Osteoblast (primary cell): ENCODE measurements at regions not wholly inside any gene's neighbourhood (a gene's known extent, or its start where the extent isn't known, plus 50 kb on each side); places are given as distances from the start of the nearest gene placed in this dataset.

Source experiments
- DNase-seq: peaks from one replicate; pipeline ENCODE4 v3.0.0; 2011; ENCODE audit warnings: low spot score, mixed read lengths; ENCODE audit not compliant: insufficient read length; ENCODE audit errors: missing footprints
- H2AFZ ChIP-seq: 2 replicates; pipeline ENCODE4 v1.6.0; 2011; ENCODE audit warnings: mild to moderate bottlenecking, low read length
- H3K27ac ChIP-seq: 2 replicates; pipeline ENCODE4 v1.5.1; 2011; ENCODE audit warnings: mild to moderate bottlenecking, low read depth, low read length, moderate library complexity
- H3K27me3 ChIP-seq: 2 replicates; pipeline ENCODE4 v1.6.0; 2012; ENCODE audit warnings: mild to moderate bottlenecking, control low read depth, inconsistent platforms, low read length, moderate library complexity; ENCODE audit not compliant: insufficient read depth
- H3K36me3 ChIP-seq: 2 replicates; pipeline ENCODE4 v1.5.1; 2011; ENCODE audit warnings: mild to moderate bottlenecking, low read length, control low read depth, moderate library complexity; ENCODE audit not compliant: insufficient read depth
- H3K4me1 ChIP-seq: 2 replicates; pipeline ENCODE4 v1.5.1; 2011; ENCODE audit warnings: mild to moderate bottlenecking, low read length, control low read depth, moderate library complexity; ENCODE audit not compliant: insufficient read depth
- H3K4me2 ChIP-seq: 2 replicates; pipeline ENCODE4 v1.6.0; 2011; ENCODE audit warnings: mild to moderate bottlenecking, low read length; ENCODE audit not compliant: insufficient read depth
- H3K4me3 ChIP-seq: fragments of 200-600 bp; sonication (generic); 3 replicates; pipeline ENCODE4 v1.5.1; 2012; ENCODE audit warnings: mild to moderate bottlenecking, low read length, inconsistent platforms; ENCODE audit not compliant: insufficient read depth
- H3K79me2 ChIP-seq: 2 replicates; pipeline ENCODE4 v1.6.0; 2012; ENCODE audit warnings: mild to moderate bottlenecking, low read length, control low read depth, inconsistent platforms; ENCODE audit not compliant: insufficient read depth
- H3K9me3 ChIP-seq: 2 replicates; pipeline ENCODE4 v1.5.1; 2011; ENCODE audit warnings: low read depth, low read length, control low read depth
- H4K20me1 ChIP-seq: 2 replicates; pipeline ENCODE4 v1.6.0; 2012; ENCODE audit warnings: mild to moderate bottlenecking, low read length, control low read depth; ENCODE audit not compliant: insufficient read depth
- CTCF ChIP-seq: IDR thresholded peaks from 2 replicates; pipeline ENCODE4 v1.5.1; 2011; ENCODE audit warnings: mild to moderate bottlenecking, low read depth, low read length, moderate library complexity; ENCODE audit errors: extremely low read depth

DNA sequence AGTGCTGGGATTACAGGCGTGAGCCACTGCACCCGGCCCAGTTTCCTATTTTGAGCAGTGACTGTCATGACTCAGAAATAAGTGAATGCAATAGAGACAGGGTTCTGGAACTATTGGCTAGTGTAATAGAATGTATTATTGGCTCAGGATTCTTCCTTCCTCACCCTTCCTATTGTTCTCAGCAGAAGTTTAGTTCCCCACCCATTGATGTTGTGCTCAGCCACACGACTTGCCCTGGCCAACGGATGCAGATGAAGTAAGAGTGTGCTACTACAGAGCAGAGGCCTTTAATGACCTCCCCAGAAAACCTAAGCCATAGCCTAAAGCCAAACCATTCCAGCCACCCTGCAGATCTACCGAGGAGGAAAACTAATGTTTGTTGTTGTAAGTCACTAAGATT lies 287.9 kb downstream of the AGTPBP1 start:
- H3K4me1 ChIP-seq: no peaks in the 10 kb centered on the region

DNA sequence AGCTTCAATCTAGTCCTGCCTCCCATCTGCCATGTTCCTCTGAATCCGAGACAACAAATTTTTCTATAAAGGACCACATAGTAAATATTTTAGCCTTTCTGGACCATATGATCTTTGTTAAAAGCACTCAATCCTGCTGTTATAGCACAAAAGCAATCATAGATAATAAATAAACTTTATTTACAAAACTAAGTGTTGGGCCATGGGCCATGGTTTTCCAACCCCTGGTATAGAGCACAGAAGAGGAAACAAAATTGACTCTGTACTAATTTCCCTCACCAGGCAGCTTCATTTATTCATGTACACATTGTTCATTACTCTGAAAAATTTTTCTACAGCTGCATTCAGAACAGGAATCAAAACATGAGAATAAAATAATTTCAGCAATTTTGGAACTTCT lies 288.9 kb downstream of the AGTPBP1 start:
- no peaks in the 10 kb centered on the region for H3K36me3 ChIP-seq
- H3K4me2 ChIP-seq: no peak overlapping the region
- no peak for DNase-seq
- no peak overlapping the region for H3K4me3 ChIP-seq
- H3K79me2 ChIP-seq: no peaks in the 10 kb centered on the region
- no peak overlapping the region for H2AFZ ChIP-seq
- no peaks in the 10 kb centered on the region for H3K27me3 ChIP-seq
- no peaks in the 10 kb centered on the region for H4K20me1 ChIP-seq
- no peaks in the 10 kb centered on the region for H3K4me1 ChIP-seq
- H3K9me3 ChIP-seq: no peaks in the 10 kb centered on the region
- H3K27ac ChIP-seq: no peak overlapping the region
- TF ChIP-seq CTCF: no peak

More for the DNA sequence above, 287.9 kb downstream of the AGTPBP1 start:
- Histone ChIP-seq H3K27ac (no peak overlapping the region), H2AFZ (no peak overlapping the region), H3K4me3 (no peak overlapping the region), H3K9me3 (no peaks in the 10 kb centered on the region), H3K36me3 (no peaks in the 10 kb centered on the region), H3K79me2 (no peaks in the 10 kb centered on the region), H3K4me2 (no peak overlapping the region), H4K20me1 (no peaks in the 10 kb centered on the region), H3K27me3 (no peaks in the 10 kb centered on the region)
- no peak for TF ChIP-seq CTCF
- no peak for DNase-seq

DNA sequence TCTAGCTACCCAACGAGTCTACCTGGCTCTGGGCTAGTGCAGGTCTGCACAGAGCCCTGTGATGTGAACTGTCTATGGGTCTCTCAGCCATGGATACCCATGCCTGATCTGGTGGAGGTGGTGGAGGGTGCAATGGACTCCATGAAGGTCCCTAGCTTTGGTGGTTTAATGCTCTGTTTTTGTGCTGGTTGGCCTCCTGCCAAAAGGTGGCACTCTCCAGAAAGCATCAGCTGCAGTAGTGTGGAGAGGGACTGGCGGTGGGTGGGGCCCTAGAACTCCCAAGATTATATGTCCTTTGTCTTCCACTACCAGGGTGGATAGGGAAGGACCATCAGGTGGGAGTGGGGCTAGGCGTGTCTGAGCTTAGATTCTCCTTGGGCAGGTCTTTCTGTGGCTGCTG lies 290.1 kb downstream of the AGTPBP1 start:
- H3K27ac ChIP-seq: no peak overlapping the region

DNA sequence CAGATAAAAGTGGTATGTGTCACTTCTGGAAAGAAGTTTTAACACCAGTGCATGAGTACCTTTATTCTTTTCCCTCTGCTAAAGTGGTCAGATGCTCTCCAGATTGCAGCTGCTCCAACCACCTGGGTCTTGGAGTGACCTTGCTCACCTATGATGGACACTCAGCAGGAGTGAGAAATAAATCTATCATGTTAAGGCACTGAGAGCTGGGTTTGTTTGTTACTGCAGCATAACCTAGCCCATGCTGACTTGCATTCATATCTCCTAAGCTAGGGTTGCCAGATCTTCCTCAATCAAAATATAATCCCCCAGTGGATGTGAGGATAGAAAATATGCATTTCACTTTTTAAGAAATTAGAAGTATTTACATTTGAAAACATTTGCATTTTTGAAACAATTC lies 295.9 kb downstream of the AGTPBP1 start:
- no peak overlapping the region for H3K27ac ChIP-seq
- H4K20me1 ChIP-seq: no peaks in the 10 kb centered on the region
- no peak overlapping the region for H3K4me2 ChIP-seq
- no peak for DNase-seq
- H3K27me3 ChIP-seq: no peaks in the 10 kb centered on the region
- no peak overlapping the region for H3K4me3 ChIP-seq
- TF ChIP-seq CTCF: no peak
- no peaks in the 10 kb centered on the region for H3K9me3 ChIP-seq
- no peak overlapping the region for H2AFZ ChIP-seq
- H3K79me2 ChIP-seq: no peaks in the 10 kb centered on the region
- H3K36me3 ChIP-seq: no peaks in the 10 kb centered on the region
- no peaks in the 10 kb centered on the region for H3K4me1 ChIP-seq

More for the DNA sequence above, 290.1 kb downstream of the AGTPBP1 start:
- H3K4me1 ChIP-seq: no peaks in the 10 kb centered on the region
- H3K4me3 ChIP-seq: no peak overlapping the region
- H3K9me3 ChIP-seq: no peaks in the 10 kb centered on the region
- TF ChIP-seq CTCF: no peak
- H4K20me1 ChIP-seq: no peaks in the 10 kb centered on the region
- DNase-seq: no peak
- no peaks in the 10 kb centered on the region for H3K36me3 ChIP-seq
- H2AFZ ChIP-seq: no peak overlapping the region
- H3K79me2 ChIP-seq: no peaks in the 10 kb centered on the region
- H3K27me3 ChIP-seq: no peaks in the 10 kb centered on the region
- H3K4me2 ChIP-seq: no peak overlapping the region
